ENCODE measurements at regions not wholly inside any gene's neighbourhood (a gene's known extent, or its start where the extent isn't known, plus 50 kb on each side); places are given as distances from the start of the nearest gene placed in this dataset.

DNA sequence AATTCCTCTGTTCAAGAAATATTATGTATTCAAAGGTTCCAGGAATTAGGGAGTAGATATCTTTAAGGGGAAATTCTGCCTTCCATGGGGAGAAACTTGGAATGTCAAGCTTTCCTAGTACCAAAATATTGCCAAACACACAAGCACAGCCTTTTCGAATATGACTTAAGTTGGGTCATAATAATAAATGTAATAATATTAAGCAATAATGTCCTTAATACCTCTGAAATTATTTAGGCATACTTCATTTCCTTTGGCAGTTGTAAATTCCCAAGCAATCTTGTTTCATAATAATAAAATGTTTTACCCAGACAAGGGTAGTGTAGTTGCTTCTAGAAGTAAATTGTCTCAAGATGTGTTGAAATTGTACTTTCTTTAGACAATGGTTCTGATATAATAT lies 630.3 kb upstream of the CDH18 start:
- TF ChIP-seq CTCF (IDR thresholded peaks at IDR 0.05) (no peak), POLR2A (IDR thresholded peaks at IDR 0.05) (no peak)

All from suprapubic skin (tissue), 3 donors.